ENCODE measurements at regions not wholly inside any gene's neighbourhood (a gene's known extent, or its start where the extent isn't known, plus 50 kb on each side); places are given as distances from the start of the nearest gene placed in this dataset.

DNA sequence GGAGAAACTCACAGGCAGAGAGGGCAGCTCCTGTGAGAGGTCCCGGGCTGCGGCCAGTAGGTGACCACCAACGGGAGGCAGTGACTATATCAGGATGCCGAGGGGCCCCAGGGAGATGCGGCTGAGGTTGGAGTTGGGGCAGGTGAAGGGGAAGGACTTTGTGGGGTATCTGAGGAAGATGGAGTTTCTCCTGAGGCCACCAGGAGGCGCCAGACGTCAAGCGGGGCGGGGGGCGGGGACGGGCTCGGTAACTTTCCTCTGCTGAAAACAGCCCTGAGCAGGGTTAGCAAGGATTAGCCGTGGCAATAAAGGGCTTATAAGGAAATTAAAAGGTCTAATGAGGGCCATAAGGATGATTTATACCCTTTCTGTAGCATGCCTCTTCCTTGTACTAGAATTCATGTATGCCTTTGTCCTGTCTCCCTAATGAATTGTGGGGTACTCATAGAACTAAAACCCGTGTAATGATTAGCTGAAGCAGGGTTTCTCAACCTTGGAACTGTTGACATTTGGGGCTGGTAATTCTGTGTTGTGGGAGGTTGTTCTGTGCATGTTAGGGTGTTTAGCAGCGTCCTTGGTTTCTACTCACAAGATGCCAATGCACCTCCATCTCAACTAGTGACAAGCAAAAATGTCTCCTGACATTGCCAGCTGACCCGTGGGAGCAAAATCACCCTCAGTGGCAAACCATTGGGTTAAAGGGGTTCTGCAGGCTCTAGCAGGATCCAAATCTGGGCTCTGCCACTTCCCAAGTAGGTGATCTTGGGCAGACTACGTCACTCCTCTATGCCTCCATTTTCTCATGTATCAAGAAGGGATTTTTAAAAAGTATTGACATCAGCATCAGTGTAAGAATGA is 74.8 kb upstream of the GRIN2A start:
- TF ChIP-seq, protein P1, sequence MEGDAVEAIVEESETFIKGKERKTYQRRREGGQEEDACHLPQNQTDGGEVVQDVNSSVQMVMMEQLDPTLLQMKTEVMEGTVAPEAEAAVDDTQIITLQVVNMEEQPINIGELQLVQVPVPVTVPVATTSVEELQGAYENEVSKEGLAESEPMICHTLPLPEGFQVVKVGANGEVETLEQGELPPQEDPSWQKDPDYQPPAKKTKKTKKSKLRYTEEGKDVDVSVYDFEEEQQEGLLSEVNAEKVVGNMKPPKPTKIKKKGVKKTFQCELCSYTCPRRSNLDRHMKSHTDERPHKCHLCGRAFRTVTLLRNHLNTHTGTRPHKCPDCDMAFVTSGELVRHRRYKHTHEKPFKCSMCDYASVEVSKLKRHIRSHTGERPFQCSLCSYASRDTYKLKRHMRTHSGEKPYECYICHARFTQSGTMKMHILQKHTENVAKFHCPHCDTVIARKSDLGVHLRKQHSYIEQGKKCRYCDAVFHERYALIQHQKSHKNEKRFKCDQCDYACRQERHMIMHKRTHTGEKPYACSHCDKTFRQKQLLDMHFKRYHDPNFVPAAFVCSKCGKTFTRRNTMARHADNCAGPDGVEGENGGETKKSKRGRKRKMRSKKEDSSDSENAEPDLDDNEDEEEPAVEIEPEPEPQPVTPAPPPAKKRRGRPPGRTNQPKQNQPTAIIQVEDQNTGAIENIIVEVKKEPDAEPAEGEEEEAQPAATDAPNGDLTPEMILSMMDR (conservative IDR thresholded peaks at IDR 0.05; ENCODE audit: low read depth, low read length) = peak; percentile 86
- TF ChIP-seq EZH2 (IDR thresholded peaks at IDR 0.05; ENCODE audit: borderline replicate concordance, low read depth, low read length, poor library complexity, severe bottlenecking) = no peak

Data from A673 (cell line).